HepG2 (cell line): ENCODE measurements at regions not wholly inside any gene's neighbourhood (a gene's known extent, or its start where the extent isn't known, plus 50 kb on each side); places are given as distances from the start of the nearest gene placed in this dataset.
"Not testable (repeated sequence)": the region's sequence is repeated elsewhere in the genome, so short reads cannot be mapped to it uniquely, and the experiment has no call there.

Experiments used
- ATAC-seq: fragments of 200-7000 bp; cut with Tn5 transposase; 3 replicates; pipeline ENCODE4 v1.9.1; 2020; ENCODE audit warnings: mild to moderate bottlenecking, moderate library complexity
- BruUV-seq: library from RNA; stranded (reverse); fragments of 400-500 nt; replicated peaks from 2 replicates; lab custom pipeline; 2021; lab: Mats Ljungman, UMichigan
- CTCF ChIA-PET: fragments of 300-600 bp; formaldehyde crosslinking; extraction: SDS; loops from one replicate; lab custom pipeline; 2021; ENCODE audit warnings: low total read pairs, inconsistent platforms, low intra/inter-chr PET ratio; lab: Yijun Ruan, JAX
- POLR2A ChIA-PET: fragments of 350-600 bp; sonication (Branson Sonifier 250); formaldehyde crosslinking; loops from one replicate; lab custom pipeline; 2020; ENCODE audit warnings: antibody characterized with exemption, inconsistent platforms; lab: Yijun Ruan, JAX
- DNase-seq: peaks from one replicate; pipeline ENCODE4 v3.0.0-alpha.2; 2015; ENCODE audit warnings: low spot score
- FAIRE-seq: peaks from 3 replicates; lab custom pipeline; 2011; peaks lifted over from hg19 to GRCh38; lab: Jason Lieb, UNC
- H2AFZ ChIP-seq: one replicate; pipeline ENCODE4 v1.6.1; 2011; ENCODE audit warnings: low read length, inconsistent platforms
- H3K27ac ChIP-seq: fragments of 300-600 bp; 3 replicates; pipeline ENCODE4 v1.8.0; 2011; ENCODE audit warnings: mixed run types, mild to moderate bottlenecking, mixed read lengths, low read length, inconsistent platforms; ENCODE audit not compliant: insufficient read depth; ENCODE audit errors: extremely low read length
- H3K27me3 ChIP-seq, 2 experiments: fragments of 200-600 bp in 1 of 2; 2 replicates in 1 of 2; 3 replicates in 1 of 2; pipeline versions ENCODE4 v1.6.0 to v1.8.0; 2011; ENCODE audit warnings: low read length in 2 of 2, mild to moderate bottlenecking in 2 of 2, moderate library complexity in 2 of 2, inconsistent platforms in 1 of 2; ENCODE audit not compliant: insufficient read depth in 2 of 2, control insufficient read depth in 1 of 2
- H3K36me3 ChIP-seq, 2 experiments: fragments of 200-600 bp in 1 of 2; replicated peaks in 1 of 2; 2 replicates in 1 of 2; 3 replicates in 1 of 2; pipeline versions ENCODE4 v1.5.1 to v1.8.0; 2011; ENCODE audit warnings: low read length in 2 of 2, inconsistent platforms in 1 of 2; ENCODE audit not compliant: insufficient read depth in 2 of 2, control insufficient read depth in 1 of 2
- H3K4me1 ChIP-seq: 2 replicates; pipeline ENCODE4 v1.5.1; 2012; ENCODE audit warnings: low read length, inconsistent platforms; ENCODE audit not compliant: insufficient read depth
- H3K4me2 ChIP-seq: 2 replicates; pipeline ENCODE4 v1.6.0; 2011; ENCODE audit warnings: low read depth, low read length, inconsistent platforms
- H3K4me3 ChIP-seq, 3 experiments: fragments of 200-600 bp in 1 of 3; sonication (generic), shearing (Covaris generic) in 1 of 3; replicated peaks in 1 of 3; 2 replicates each; pipeline ENCODE4 v1.5.1; 2011 to 2016; ENCODE audit warnings: low read length in 3 of 3, inconsistent platforms in 2 of 3, low read depth in 2 of 3, mild to moderate bottlenecking in 2 of 3, control low read depth in 1 of 3, mixed read lengths in 1 of 3; ENCODE audit not compliant: insufficient read depth in 1 of 3
- H3K79me2 ChIP-seq: one replicate; pipeline ENCODE4 v1.6.1; 2011; ENCODE audit warnings: low read length, inconsistent platforms; ENCODE audit not compliant: insufficient read depth
- H3K9ac ChIP-seq: 2 replicates; pipeline ENCODE4 v1.6.0; 2011; ENCODE audit warnings: mild to moderate bottlenecking, low read depth, low read length, inconsistent platforms; ENCODE audit not compliant: insufficient read depth
- H3K9me3 ChIP-seq: 2 replicates; pipeline ENCODE4 v1.5.1; 2012; ENCODE audit warnings: mild to moderate bottlenecking, low read length
- H4K20me1 ChIP-seq: 2 replicates; pipeline ENCODE4 v1.6.0; 2011; ENCODE audit warnings: inconsistent platforms, mild to moderate bottlenecking, low read length, moderate library complexity; ENCODE audit not compliant: insufficient read depth
- GTF3A ChIP-seq: sonication (generic); formaldehyde crosslinking; conservative IDR thresholded peaks from 2 replicates; pipeline ENCODE4 v1.4.0; 2020; ENCODE audit warnings: mild to moderate bottlenecking, missing genetic modification reagents
- HNRNPL ChIP-seq: fragments of 200-400 bp; formaldehyde crosslinking; IDR thresholded peaks from 2 replicates; pipeline ENCODE4 v1.6.1; 2017; ENCODE audit warnings: mild to moderate bottlenecking, low read depth, low read length
- KDM4B ChIP-seq: sonication (generic); formaldehyde crosslinking; IDR thresholded peaks from 2 replicates; pipeline ENCODE4 v1.4.0; 2020; ENCODE audit warnings: missing genetic modification reagents
- KMT2A ChIP-seq: sonication (generic); formaldehyde crosslinking; IDR thresholded peaks from 2 replicates; pipeline ENCODE4 v1.4.0; 2020; ENCODE audit warnings: missing genetic modification reagents
- MBNL3 ChIP-seq: fragments of 250-450 bp; sonication (Bioruptor Pico); conservative IDR thresholded peaks from 2 replicates; pipeline ENCODE4 v1.8.0; 2022; ENCODE audit warnings: mild to moderate bottlenecking, inconsistent platforms
- POLR2A ChIP-seq, 2 experiments: IDR thresholded peaks; 2 replicates each; pipeline ENCODE4 v1.6.1; 2011; ENCODE audit warnings: low read depth in 2 of 2, low read length in 2 of 2, mild to moderate bottlenecking in 1 of 2, moderate library complexity in 1 of 2; ENCODE audit not compliant: insufficient read depth in 1 of 2
- PRMT3 ChIP-seq: sonication (generic); formaldehyde crosslinking; IDR thresholded peaks from 2 replicates; pipeline ENCODE4 v1.8.1; 2022; ENCODE audit warnings: low read depth, mild to moderate bottlenecking, moderate library complexity, missing genetic modification reagents, borderline replicate concordance
- SAP130 ChIP-seq: IDR thresholded peaks from 2 replicates; pipeline ENCODE4 v1.6.1; 2016; ENCODE audit warnings: low read depth
- ZBTB10 ChIP-seq: sonication (generic); formaldehyde crosslinking; IDR thresholded peaks from 2 replicates; pipeline ENCODE4 v1.4.0; 2020; ENCODE audit warnings: missing genetic modification reagents, borderline replicate concordance
- ZNF343 ChIP-seq: sonication (generic); formaldehyde crosslinking; IDR thresholded peaks from 2 replicates; pipeline ENCODE4 v1.4.0; 2020; ENCODE audit warnings: mild to moderate bottlenecking, missing genetic modification reagents
- ZNF354B ChIP-seq: sonication (generic); formaldehyde crosslinking; IDR thresholded peaks from 2 replicates; pipeline ENCODE4 v1.8.0; 2022; ENCODE audit warnings: mild to moderate bottlenecking, missing genetic modification reagents
- ZNF615 ChIP-seq: sonication (generic); formaldehyde crosslinking; IDR thresholded peaks from 2 replicates; pipeline ENCODE4 v1.5.0; 2020; ENCODE audit warnings: mild to moderate bottlenecking, missing genetic modification reagents, borderline replicate concordance
- ZNF770 ChIP-seq: sonication (generic); formaldehyde crosslinking; IDR thresholded peaks from 2 replicates; pipeline ENCODE4 v1.5.0; 2020; ENCODE audit warnings: mild to moderate bottlenecking, missing genetic modification reagents
- WGBS: methylation state at CpG from one replicate; pipeline ENCODE4 v1.1.6; 2017; ENCODE audit warnings: low lambda C conversion rate; 5-methylcytosine and 5-hydroxymethylcytosine counted together
- in situ Hi-C: cut with HindIII; loops from 2 replicates; pipeline ENCODE4 v1.10.0; 2017; ENCODE audit warnings: low pct_unique_long_range_greater_than_20kb; ENCODE audit not compliant: extremely low pct_ligation_motif_present
- intact Hi-C: fragments of 100-400 bp; cut with micrococcal nuclease; formaldehyde crosslinking; loops from one replicate; pipeline ENCODE4 v1.10.0; 2022; ENCODE audit not compliant: unreplicated experiment

- no TSS peak for BruUV-seq
- H3K79me2 ChIP-seq: no peaks in the 10 kb centered on the region
- no peak overlapping the region for H2AFZ ChIP-seq
- no peaks in the 10 kb centered on the region for H3K36me3 ChIP-seq
- intact Hi-C loops: no loop called here
- no peak for ATAC-seq
- WGBS: 51% methylated on average over 5 of the region's 5 CpGs
- H3K4me1 ChIP-seq: no peaks in the 10 kb centered on the region
- DNase-seq: no peak
- ChIA-PET CTCF (no interaction called here), POLR2A (no interaction called here)
- H3K27me3 ChIP-seq: no peaks in the 10 kb centered on the region; a peak in 1 of 5 replicates
- TF ChIP-seq ZBTB10 (CRISPR knock-in tag): no peak
- TF ChIP-seq PRMT3 (CRISPR knock-in tag): no peak
- TF ChIP-seq KDM4B: no peak
- TF ChIP-seq SAP130 (CRISPR knock-in tag): no peak
- TF ChIP-seq ZNF354B (CRISPR knock-in tag): no peak
- no peak for TF ChIP-seq HNRNPL
- TF ChIP-seq POLR2A (IDR thresholded peaks at IDR 0.05; ENCODE audit: insufficient read depth in 1 of 2, low read depth in 2 of 2, low read length in 2 of 2): no peak
- TF ChIP-seq KMT2A (CRISPR knock-in tag): no peak
- TF ChIP-seq ZNF343 (CRISPR knock-in tag): no peak
- no peak for TF ChIP-seq GTF3A (CRISPR knock-in tag)
- no peak for TF ChIP-seq ZNF770 (CRISPR knock-in tag)
- no peak for TF ChIP-seq MBNL3 (CRISPR knock-in tag)
- TF ChIP-seq ZNF615 (CRISPR knock-in tag): no peak
- H3K4me2 ChIP-seq: no peak overlapping the region
- no peak overlapping the region for H3K9ac ChIP-seq
- no peak overlapping the region for H3K4me3 ChIP-seq
- no peak overlapping the region for H3K27ac ChIP-seq
- in situ Hi-C loops: no loop called here
- H3K9me3 ChIP-seq: no peaks in the 10 kb centered on the region
- no peak for FAIRE-seq
- no peaks in the 10 kb centered on the region for H4K20me1 ChIP-seq
These were observed 146.5 kb downstream of the TRIM43 start for GRCh38 chr2:95738301-95738700.

- H3K4me3 ChIP-seq, FAIRE-seq, H3K4me2 ChIP-seq, intact Hi-C loops, H3K9ac ChIP-seq, DNase-seq, H3K4me1 ChIP-seq, CTCF ChIA-PET, BruUV-seq, H3K27ac ChIP-seq, H4K20me1 ChIP-seq, H3K36me3 ChIP-seq, H3K79me2 ChIP-seq, POLR2A ChIA-PET, ATAC-seq, H3K9me3 ChIP-seq, H2AFZ ChIP-seq, in situ Hi-C loops, H3K27me3 ChIP-seq: not testable (repeated sequence)
- WGBS: 30% methylated on average over 8 of the region's 9 CpGs
These were observed 160.3 kb downstream of the TRIM43 start for GRCh38 chr2:95752126-95752525.
